ENCODE measurements at regions not wholly inside any gene's neighbourhood (a gene's known extent, or its start where the extent isn't known, plus 50 kb on each side); places are given as distances from the start of the nearest gene placed in this dataset.
"Not testable (repeated sequence)": the region's sequence is repeated elsewhere in the genome, so short reads cannot be mapped to it uniquely, and the experiment has no call there.

- no peak for DNase-seq
Measured at GRCh38 chr5:113652161-113652560, 138.7 kb downstream of the YTHDC2 start.

GRCh38 chr5:113654828-113655227 lies 141.3 kb downstream of the YTHDC2 start:
- no peak for DNase-seq

- DNase-seq, result no peak
Measured at GRCh38 chr5:113660206-113660605, 146.7 kb downstream of the YTHDC2 start.

GRCh38 chr5:113660706-113661250 lies 147.3 kb downstream of the YTHDC2 start:
- DNase-seq, result no peak

- peak; percentile 41 for DNase-seq
Measured at GRCh38 chr5:113663879-113664541, 150.5 kb downstream of the YTHDC2 start.

GRCh38 chr5:113673041-113673440 lies 159.5 kb downstream of the YTHDC2 start:
- DNase-seq, result no peak

- DNase-seq, result no peak
Measured at GRCh38 chr5:113675166-113675565, 161.7 kb downstream of the YTHDC2 start.

- no peak for DNase-seq
Measured at GRCh38 chr5:113678202-113678601, 164.7 kb downstream of the YTHDC2 start.

GRCh38 chr5:113678924-113679575 lies 165.6 kb downstream of the YTHDC2 start:
- peak; percentile 48 for DNase-seq

GRCh38 chr5:113680534-113680933 lies 167.0 kb downstream of the YTHDC2 start:
- DNase-seq, result no peak

- DNase-seq, result peak; percentile 16
Measured at GRCh38 chr5:113682497-113683136, 169.1 kb downstream of the YTHDC2 start.

GRCh38 chr5:113683211-113683610 lies 169.7 kb downstream of the YTHDC2 start:
- DNase-seq, result no peak

GRCh38 chr5:113686599-113686998 lies 173.1 kb downstream of the YTHDC2 start:
- DNase-seq, result no peak

- no peak for DNase-seq
Measured at GRCh38 chr5:113689647-113690046, 176.2 kb downstream of the YTHDC2 start.

- peak; percentile 36 for DNase-seq
Measured at GRCh38 chr5:113692466-113692865, 179.0 kb downstream of the YTHDC2 start.

- peak; percentile 6 for DNase-seq
Measured at GRCh38 chr5:113692891-113693457, 179.5 kb downstream of the YTHDC2 start.

GRCh38 chr5:113693701-113694100 lies 180.2 kb downstream of the YTHDC2 start:
- DNase-seq, result no peak

- peak; percentile 37 for DNase-seq
Measured at GRCh38 chr5:113694576-113694975, 181.1 kb downstream of the YTHDC2 start.

- no peak for DNase-seq
Measured at GRCh38 chr5:113703266-113703665, 189.8 kb downstream of the YTHDC2 start.

- DNase-seq, result no peak
Measured at GRCh38 chr5:113705657-113706056, 192.2 kb downstream of the YTHDC2 start.

- DNase-seq, result peak; percentile 49
Measured at GRCh38 chr5:113713051-113713450, 199.6 kb downstream of the YTHDC2 start.

- DNase-seq, result not testable (repeated sequence)
Measured at GRCh38 chr5:113715921-113716320, 202.4 kb downstream of the YTHDC2 start.

- DNase-seq, result no peak
Measured at GRCh38 chr5:113719549-113719948, 206.1 kb downstream of the YTHDC2 start.

All from fibroblast of skin of back (primary cell).